GM18499 (cell line): ENCODE measurements at regions not wholly inside any gene's neighbourhood (a gene's known extent, or its start where the extent isn't known, plus 50 kb on each side); places are given as distances from the start of the nearest gene placed in this dataset.

Experiments
- ATAC-seq: cut with Tn5 transposase; IDR thresholded peaks from one replicate; pipeline ENCODE4 v1.9.1; 2021; ENCODE audit warnings: moderate number of reproducible peaks; ENCODE audit not compliant: insufficient read depth, unreplicated experiment

GRCh38 chr21:16751695-16752474 is 761.0 kb upstream of the CXADR start:
- ATAC-seq = no peak

- ATAC-seq = no peak
Measured at GRCh38 chr21:16752475-16752857, 760.4 kb upstream of the CXADR start.

DNA sequence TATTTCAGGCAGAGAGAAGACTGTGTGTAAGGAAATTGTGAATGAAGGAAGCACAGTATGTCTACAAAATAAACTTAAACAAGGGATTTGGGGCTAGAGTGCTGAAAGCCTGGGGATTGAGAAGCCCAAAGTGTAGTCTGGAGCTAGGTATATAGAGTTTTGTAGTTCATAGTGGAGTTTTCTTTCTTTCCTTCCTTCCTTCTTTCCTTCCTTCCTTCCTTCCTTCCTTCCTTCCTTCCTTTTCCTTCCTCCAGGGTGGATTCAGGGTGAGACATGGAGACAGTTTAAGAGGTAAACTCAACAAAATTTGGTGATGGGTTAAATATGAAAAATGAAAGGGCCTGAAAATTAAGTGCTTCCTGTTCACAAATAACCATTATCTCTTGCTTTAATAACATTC is 757.8 kb upstream of the CXADR start:
- no peak for ATAC-seq

DNA sequence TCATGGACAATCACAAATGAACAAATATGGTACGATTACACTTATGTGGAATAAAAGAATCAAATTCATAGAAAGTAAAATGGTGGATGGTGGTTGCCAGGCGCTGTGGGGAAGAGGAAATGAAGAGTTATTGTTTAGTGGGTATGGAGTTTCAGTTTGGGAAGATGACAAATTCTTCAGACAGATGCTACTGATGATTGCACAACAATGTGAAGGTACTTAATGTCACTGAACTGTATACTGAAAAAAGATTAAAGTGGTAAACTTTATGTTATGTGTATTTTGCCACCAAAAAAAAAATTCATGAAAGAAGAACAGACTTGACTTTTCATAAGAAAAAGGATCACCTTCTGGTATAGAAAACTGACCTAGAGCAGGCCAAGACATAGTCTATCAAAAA is 745.6 kb upstream of the CXADR start:
- no peak for ATAC-seq

DNA sequence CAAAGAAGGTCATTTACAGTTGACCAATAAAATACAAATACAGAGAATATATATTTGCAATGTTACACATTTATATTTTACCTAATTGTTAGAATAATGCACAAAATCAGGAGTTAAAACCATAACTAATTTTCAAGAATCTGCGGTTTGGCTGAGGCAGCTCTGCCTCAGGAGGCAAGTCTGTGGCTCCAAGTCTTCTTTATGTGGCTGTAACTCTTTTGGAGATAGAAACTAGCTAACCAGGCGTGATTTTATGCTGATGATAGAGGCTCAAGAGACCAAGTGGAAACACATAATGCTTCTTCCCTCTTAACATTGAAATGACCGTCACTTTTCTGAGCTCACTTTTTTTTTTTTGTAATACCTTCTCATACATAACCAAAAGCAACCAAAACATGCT is 744.7 kb upstream of the CXADR start:
- ATAC-seq = no peak

DNA sequence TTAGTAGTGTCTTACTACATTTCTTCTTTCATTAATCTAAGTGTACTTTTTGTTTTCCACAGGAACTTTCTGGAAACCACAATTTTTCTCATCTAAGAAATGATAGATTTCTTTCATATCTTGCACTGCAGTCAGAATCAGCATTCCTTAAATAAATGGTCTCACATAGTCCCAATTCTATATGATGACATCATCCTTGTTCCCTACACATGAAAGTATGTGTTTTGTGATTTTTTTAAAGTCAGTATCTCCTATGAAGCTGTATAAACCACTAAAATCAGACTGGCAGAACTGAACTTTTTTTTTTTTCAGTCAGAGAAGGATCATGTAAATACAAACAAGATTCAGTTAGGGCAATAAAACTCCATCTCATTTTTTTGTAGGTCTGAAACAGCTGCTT is 742.6 kb upstream of the CXADR start:
- ATAC-seq = no peak

GRCh38 chr21:16773206-16773605 is 739.6 kb upstream of the CXADR start:
- ATAC-seq = no peak

DNA sequence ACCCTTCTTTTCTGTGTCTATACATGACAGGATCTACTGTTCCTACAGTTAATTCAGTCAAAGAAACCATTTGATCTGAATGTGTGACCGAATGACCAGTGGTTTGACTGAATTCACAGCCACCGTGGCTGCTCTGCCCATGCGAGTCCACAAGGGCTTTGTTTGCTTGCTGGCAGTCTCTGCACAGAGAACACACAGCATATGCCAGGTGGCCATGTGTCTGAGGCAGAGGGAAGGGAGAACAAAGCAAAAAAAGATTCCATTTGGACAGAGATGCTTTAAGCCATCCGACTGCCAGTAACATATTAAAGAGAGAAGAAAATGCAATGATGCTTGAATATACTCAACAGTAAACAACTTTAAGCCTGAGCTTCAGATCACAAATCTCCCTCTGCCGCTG is 737.8 kb upstream of the CXADR start:
- ATAC-seq = no peak

- ATAC-seq = no peak
Measured at GRCh38 chr21:16777041-16777720, 735.7 kb upstream of the CXADR start.

DNA sequence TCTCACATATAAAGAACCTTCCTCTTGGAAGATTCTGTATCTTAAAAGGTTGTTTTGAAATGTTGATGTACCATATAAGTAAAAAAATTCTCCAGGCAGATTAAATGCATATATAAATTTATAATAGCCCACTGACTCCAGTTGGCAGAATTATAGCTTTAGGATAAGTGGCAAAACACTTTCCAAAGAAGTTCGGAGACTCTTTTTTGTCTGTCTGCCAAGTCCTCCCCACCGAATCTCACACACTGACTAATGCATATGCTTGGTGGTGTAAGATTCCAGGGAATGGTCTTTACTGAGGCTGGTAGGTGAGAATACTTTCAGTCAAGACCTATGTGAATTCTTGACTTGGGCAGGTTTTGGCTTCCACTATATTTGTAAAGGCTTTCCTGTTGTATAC is 724.3 kb upstream of the CXADR start:
- no peak for ATAC-seq

DNA sequence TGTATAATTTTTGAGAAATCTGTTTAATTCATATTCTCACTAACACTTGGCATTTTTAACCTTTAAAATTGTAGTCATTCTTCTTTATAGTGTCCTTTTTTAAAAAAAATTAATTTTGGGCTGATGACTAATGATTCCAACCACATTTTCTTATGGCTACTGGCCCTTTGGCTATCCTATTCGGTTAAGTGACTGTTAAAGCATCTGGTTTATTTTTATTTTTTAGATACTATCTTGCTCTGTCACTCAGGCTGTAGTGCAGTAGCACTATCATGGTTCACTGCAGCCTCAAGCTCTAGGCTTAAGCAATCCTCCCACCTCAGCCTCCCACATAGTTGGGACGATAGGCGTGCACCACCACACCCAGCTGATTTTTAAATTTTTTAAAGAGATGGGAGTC is 723.2 kb upstream of the CXADR start:
- ATAC-seq = no peak

GRCh38 chr21:16792101-16792500 is 720.7 kb upstream of the CXADR start:
- ATAC-seq = no peak

GRCh38 chr21:16794950-16795349 is 717.9 kb upstream of the CXADR start:
- no peak for ATAC-seq

- no peak for ATAC-seq
Measured at GRCh38 chr21:16796776-16797175, 716.1 kb upstream of the CXADR start.

DNA sequence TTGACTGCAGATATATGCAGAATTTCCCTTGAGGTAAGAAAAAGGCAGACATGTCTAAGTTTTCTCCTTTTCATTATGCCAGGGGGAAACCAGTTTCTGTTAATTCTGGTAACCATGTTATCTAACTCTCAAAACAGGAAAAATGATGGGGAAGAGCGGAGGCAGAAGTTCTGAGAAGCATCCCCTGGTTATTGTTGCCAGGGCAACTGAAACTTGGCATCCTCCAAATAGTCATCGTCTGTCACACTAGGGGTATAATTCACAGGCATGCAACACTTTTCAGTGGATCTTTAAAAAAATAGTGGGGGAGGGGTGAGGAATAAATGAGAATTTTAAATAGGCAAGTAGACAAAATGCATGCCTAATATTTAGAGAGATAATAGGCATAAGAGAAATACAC is 715.3 kb upstream of the CXADR start:
- no peak for ATAC-seq

DNA sequence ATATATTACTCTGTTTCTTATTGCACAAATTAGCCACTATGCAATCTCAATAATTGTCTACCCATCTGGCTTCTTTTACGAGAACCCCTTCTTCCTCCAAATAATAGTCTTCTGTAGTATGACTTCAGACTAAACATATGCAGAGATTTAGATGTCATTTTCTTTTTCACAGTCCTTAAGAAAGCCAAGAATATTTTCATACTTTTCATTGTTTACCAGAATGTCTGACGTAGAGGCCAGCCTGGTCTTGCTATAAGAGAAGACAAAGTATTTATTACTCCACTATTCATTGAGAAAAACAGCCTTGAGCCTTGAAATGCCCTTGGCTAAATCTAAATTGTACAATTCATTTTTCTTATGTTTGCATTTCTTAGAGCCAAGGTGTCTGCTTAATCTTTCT is 714.9 kb upstream of the CXADR start:
- ATAC-seq = no peak

DNA sequence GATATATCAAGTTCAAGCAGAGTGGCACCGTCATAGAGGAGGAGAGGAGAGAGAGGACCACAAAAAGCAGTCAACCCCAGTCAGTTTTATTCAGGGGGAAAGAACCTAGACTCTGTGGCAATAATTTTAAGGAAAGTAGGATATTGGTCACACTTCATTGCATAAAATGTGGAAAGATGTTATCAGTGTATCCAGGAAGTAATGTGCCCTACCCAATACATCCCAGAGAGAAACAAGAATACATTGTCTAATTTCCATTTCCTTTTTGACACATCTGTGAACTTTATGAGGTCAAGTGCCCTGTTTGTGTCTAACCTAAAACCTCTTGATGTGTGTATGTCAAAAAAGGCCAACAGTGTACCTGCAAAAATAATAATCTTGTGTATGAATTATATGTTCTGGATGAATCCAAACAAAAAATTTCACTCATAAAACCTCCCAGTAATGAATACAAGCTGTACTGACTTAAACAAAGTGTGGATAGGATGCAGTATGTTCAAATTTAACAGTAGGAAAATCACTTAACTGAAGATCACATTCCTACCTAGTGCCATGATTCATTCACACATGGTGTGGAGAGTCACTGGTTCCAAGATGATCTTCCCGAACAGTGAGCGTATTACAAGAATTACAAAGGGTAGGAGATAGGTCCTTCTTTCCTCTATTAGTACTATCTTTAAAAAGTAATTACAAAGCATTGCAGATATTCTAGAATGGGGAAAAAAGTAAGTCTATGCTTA is 712.1 kb upstream of the CXADR start:
- ATAC-seq = no peak

- no peak for ATAC-seq
Measured at GRCh38 chr21:16811011-16811410, 701.8 kb upstream of the CXADR start.

DNA sequence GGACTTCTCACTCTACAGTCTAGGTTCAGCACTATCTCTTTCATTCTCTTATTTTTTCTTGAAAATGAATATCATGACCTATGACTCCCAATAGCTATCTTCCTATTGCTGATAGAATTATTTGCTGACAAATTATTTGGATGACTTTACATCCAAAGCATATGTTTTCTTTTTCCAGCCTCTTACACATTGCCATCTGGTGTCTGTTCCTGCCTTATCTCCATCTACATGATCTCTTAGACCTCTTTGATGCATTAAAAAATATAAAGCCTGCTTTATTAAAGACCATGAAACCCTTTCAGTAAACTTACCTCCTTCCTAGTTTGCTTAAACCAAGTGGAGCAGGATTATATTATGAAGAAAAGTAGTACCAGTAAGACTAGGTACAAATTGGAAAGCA is 700.9 kb upstream of the CXADR start:
- ATAC-seq = no peak

DNA sequence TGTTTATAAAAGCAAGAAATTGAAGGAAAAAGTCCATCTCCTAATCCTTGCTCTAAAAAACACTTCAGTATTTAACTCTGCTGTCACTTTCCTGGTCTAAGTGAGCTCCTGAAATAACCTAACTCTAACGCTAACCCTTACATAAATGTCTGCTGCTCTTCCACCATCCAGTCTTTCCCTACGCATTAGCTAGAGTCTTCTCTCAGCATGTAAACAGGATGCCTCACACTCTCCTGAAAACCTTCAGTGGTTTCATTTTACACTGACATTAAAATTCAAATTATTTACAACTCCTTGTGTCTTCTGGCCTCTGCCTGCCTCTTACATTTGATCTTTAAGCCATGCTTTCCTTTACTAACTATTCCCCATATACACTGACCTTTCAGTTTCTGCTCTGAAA is 697.6 kb upstream of the CXADR start:
- no peak for ATAC-seq

DNA sequence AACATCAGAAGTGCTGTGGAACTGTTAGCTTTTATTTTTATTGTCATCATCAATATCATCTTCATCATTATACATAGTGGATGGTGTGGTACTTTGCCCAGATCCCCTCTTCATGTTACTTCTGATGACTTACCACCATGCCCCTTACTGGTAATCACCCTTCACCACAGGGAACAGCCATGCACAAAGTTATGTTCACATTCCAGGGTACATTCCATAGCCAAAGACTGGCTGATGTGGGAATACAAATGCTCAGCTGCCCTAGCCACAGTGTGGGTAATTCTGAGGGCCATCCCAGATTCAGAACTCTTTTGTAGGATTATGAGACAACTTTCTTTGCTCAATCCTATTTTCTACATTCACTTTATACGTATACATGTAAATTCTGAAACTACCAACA is 691.3 kb upstream of the CXADR start:
- ATAC-seq = no peak
